Heart right ventricle (tissue), 16 donors: ENCODE measurements at regions not wholly inside any gene's neighbourhood (a gene's known extent, or its start where the extent isn't known, plus 50 kb on each side); places are given as distances from the start of the nearest gene placed in this dataset.

Experiments
- ATAC-seq, 8 donors: fragments of 200-7000 bp; cut with Tn5 transposase; one replicate each; pipeline ENCODE4 v1.9.1; 2020; ENCODE audit warnings: mild to moderate bottlenecking in 8 of 8, moderate library complexity in 8 of 8, moderate number of reproducible peaks in 1 of 8
- DNase-seq, 2 donors: peaks; one replicate each; pipeline ENCODE4 v3.0.0-alpha.2; 2020
- H3K27ac ChIP-seq, 10 donors: fragments of 200-600 bp; sonication (generic) in 2 of 10; one replicate each; pipeline versions ENCODE4 v1.5.0 to v1.8.0; 2020 to 2022; ENCODE audit warnings: mild to moderate bottlenecking in 3 of 10
- H3K27me3 ChIP-seq, 7 donors: fragments of 200-600 bp; one replicate each; pipeline ENCODE4 v1.8.0; 2021 to 2022; ENCODE audit warnings: mild to moderate bottlenecking in 2 of 7
- H3K36me3 ChIP-seq, 9 donors: fragments of 200-600 bp; sonication (generic) in 1 of 9; one replicate each; pipeline versions ENCODE4 v1.5.0 to v1.8.0; 2020 to 2022; ENCODE audit warnings: mild to moderate bottlenecking in 2 of 9
- H3K4me1 ChIP-seq, 9 donors: fragments of 200-600 bp; sonication (generic) in 1 of 9; one replicate each; pipeline versions ENCODE4 v1.5.0 to v1.8.0; 2020 to 2022; ENCODE audit warnings: mild to moderate bottlenecking in 4 of 9
- H3K4me3 ChIP-seq, 10 donors: fragments of 200-600 bp; sonication (generic) in 2 of 10; one replicate each; pipeline versions ENCODE4 v1.5.0 to v1.8.0; 2020 to 2022; ENCODE audit warnings: mild to moderate bottlenecking in 7 of 10, moderate library complexity in 2 of 10
- H3K9me3 ChIP-seq, 11 donors: fragments of 200-600 bp in 10 of 11; sonication (generic) in 2 of 11; one replicate each; pipeline versions ENCODE4 v1.5.0 to v1.8.0; 2013 to 2022; ENCODE audit warnings: mild to moderate bottlenecking in 2 of 11, control low read depth in 1 of 11, moderate library complexity in 1 of 11
- WGBS, 2 donors: extraction: QIAGEN DNeasy Blood & Tissue Kit; methylation state at CpG; one replicate each; pipeline ENCODE4 v1.1.7; 2013; ENCODE audit warnings: inconsistent platforms in 1 of 2; 5-methylcytosine and 5-hydroxymethylcytosine counted together
- intact Hi-C, 10 donors: fragments of 100-400 bp; cut with DNase I; formaldehyde crosslinking; loops; one replicate each; pipeline versions ENCODE4 v1.11.1 to v1.14.2; 2022
- TF ChIP-seq, protein P1 (sequence below), 9 donors: fragments of 200-600 bp; sonication (generic) in 2 of 9; IDR thresholded peaks; one replicate each; pipeline versions ENCODE4 v1.5.0 to v1.8.0; 2021 to 2022; ENCODE audit warnings: antibody characterized with exemption in 9 of 9, mild to moderate bottlenecking in 5 of 9, moderate library complexity in 1 of 9
- donor health status: Arrhythmogenic right ventricular cardiomyopathy.
- donor health status: ischemic (EF 13 %, LVEDD 7.1; RV severe dilation, severe dysfunction).
- donor health status: healthy with polysubstance abuse.
- donor health status: DM: no; HTN: yes; CAD: no.
- donor health status: DM: no; HTN: no; CAD: no.
- donor health status: ischemic (EF 25% LVEDD 6.9; RV normal size, moderate dysfunction).
- donor health status: ischemic (EF 25% LVEDD 5.7; RV mildly dilated, moderate dysfunction).
- donor health status: healthy.
- donor health status: DM: yes; HTN: yes; CAD: no.
- donor health status: Ischemic cardiomyopathy.
- donor health status: ischemic (EF 35%, LVEDD 5.7; RV mildly dilated, moderate dysfunction).
- donor health status: nonischemic (EF 11% LVEDD 7.7; RV severe dilation, severe dysfunction).
- donor health status: DM: yes; HTN: yes; CAD: no.
- donor health status: PGD.
- donor health status: ischemic (EF 29% LVEDD 5.4; RV normal size, mild dysfunction).
- donor health status: nonischemic (EF 23%, LVEDD 6.1; RV moderate dilation, normal function).

DNA sequence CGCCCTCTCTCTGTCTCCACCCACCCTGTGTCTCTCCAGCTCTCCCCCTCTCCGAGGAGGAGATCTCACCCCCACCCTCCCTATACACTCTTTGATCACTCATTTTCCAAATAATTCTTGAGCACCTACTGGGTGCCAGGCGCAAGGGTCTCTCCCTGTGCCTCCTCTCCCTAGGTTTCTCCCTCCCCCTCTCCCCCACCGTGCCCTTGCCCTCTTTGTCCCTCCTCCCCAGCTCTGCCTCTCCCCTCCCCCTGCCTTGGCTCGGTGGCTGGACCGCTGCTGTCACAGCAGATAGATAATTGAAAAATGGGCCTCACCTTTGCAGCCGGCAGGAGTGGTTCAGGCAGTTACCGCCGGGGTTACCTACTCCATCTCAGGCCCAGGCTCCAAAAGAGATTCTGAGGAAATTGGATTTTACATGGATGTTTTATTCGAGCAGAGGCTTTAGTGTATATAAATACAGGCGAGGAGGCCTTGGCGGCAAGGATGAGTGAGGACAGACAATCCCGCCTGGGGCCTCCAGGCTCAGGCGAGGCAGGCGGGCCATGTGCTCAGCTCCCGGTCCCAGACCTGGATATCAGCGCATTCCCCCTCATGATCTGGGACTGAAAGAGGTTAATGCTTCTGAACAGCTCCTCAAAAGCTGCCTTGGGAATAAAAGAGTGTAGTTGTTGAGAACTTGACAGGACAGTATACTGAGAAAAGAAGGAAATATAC is 60.8 kb upstream of the BTRC start:
- TF ChIP-seq, protein P1, sequence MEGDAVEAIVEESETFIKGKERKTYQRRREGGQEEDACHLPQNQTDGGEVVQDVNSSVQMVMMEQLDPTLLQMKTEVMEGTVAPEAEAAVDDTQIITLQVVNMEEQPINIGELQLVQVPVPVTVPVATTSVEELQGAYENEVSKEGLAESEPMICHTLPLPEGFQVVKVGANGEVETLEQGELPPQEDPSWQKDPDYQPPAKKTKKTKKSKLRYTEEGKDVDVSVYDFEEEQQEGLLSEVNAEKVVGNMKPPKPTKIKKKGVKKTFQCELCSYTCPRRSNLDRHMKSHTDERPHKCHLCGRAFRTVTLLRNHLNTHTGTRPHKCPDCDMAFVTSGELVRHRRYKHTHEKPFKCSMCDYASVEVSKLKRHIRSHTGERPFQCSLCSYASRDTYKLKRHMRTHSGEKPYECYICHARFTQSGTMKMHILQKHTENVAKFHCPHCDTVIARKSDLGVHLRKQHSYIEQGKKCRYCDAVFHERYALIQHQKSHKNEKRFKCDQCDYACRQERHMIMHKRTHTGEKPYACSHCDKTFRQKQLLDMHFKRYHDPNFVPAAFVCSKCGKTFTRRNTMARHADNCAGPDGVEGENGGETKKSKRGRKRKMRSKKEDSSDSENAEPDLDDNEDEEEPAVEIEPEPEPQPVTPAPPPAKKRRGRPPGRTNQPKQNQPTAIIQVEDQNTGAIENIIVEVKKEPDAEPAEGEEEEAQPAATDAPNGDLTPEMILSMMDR (IDR thresholded peaks at IDR 0.05): no peak
- peak overlapping the region in 9 of 10 donors; percentile 45 to 67 (median 62) for H3K4me3 ChIP-seq
- peak in 6 of 8 donors; percentile 11 to 45 (median 32) for ATAC-seq
- intact Hi-C loops: loop anchor here in 8 of 10 donors (2.0 to 10.0 kb wide), 9 partner anchors 71 to 282 kb away; no protein-coding TSS in a partner anchor
- peaks cover 0 to 26% (median 12%) of the 10 kb centered on the region in 9 donors for H3K4me1 ChIP-seq
- WGBS, 2 donors: 28 to 34% methylated on average over 16 to 17 of the region's 17 CpGs
- no peaks in the 10 kb centered on the region for H3K36me3 ChIP-seq
- H3K27me3 ChIP-seq: peaks cover 5 to 90% (median 58%) of the 10 kb centered on the region in 7 donors
- no peaks in the 10 kb centered on the region for H3K9me3 ChIP-seq
- peak overlapping the region in 5 of 10 donors; percentile 57 to 81 (median 68) for H3K27ac ChIP-seq
- DNase-seq: peak in 1 of 2 donors; percentile 14

DNA sequence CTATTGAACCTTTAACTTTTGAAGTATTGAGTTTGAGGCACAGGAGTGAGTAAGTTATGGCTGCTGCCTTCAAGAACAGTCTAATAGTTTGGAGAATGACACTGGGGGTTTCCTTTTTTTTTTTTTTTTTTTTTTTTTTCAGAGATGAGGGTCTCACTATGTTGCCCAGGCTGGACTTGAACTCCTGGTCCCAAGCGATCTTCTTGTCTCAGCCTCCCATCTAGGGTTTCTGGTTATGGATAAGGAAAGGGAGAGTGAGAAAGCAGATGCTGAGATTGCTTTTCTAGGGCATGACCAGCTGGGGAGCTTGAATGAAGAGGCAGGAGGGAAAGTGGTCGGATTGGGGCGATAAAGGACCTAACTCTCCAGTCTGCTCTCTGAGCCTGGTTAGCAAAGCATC is 59.9 kb upstream of the BTRC start:
- H3K36me3 ChIP-seq: no peaks in the 10 kb centered on the region
- no peak for ATAC-seq
- H3K27ac ChIP-seq: no peak overlapping the region
- DNase-seq: no peak
- TF ChIP-seq, protein P1 (IDR thresholded peaks at IDR 0.05): no peak
- 94 to 100% methylated on average over 3 of the region's 3 CpGs for WGBS, 2 donors
- no peak overlapping the region for H3K4me3 ChIP-seq
- peaks cover 0 to 30% (median 15%) of the 10 kb centered on the region in 9 donors for H3K4me1 ChIP-seq
- intact Hi-C loops: loop anchor here in 8 of 10 donors (5.0 to 10.0 kb wide), 8 partner anchors 72 to 281 kb away; no protein-coding TSS in a partner anchor
- H3K9me3 ChIP-seq: no peaks in the 10 kb centered on the region
- peaks cover 5 to 84% (median 58%) of the 10 kb centered on the region in 7 donors for H3K27me3 ChIP-seq

DNA sequence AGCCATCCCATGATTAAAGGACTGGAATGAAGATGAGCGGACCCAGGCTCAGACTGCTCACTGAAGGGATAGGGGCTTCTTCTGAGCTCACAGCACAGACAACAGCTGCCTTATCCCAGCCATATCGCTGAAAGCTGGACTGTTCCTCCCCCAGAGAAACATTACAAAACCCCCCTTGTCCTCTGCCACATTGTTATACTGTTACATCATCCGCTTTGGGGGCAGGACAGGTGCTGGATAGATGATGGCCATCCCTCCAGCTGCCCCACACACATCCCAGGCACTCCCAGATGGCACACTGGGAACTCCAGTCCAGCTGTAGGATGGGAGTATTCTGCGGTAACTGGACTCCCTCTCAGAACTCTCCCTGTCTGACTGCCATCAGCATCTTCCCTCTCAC is 58.7 kb upstream of the BTRC start:
- peaks cover 5 to 73% (median 52%) of the 10 kb centered on the region in 7 donors for H3K27me3 ChIP-seq
- ATAC-seq (no peak), DNase-seq (no peak)
- TF ChIP-seq, protein P1 (IDR thresholded peaks at IDR 0.05): no peak
- whole genome bisulfite sequencing, 2 donors: 66 to 70% methylated on average over 4 of the region's 4 CpGs
- H3K36me3 ChIP-seq: no peaks in the 10 kb centered on the region
- H3K4me1 ChIP-seq: peaks cover 0 to 30% (median 15%) of the 10 kb centered on the region in 9 donors
- no peak overlapping the region for H3K27ac ChIP-seq
- no peak overlapping the region for H3K4me3 ChIP-seq
- H3K9me3 ChIP-seq: no peaks in the 10 kb centered on the region
- intact Hi-C loops: loop anchor here in 6 of 10 donors (5.0 to 10.0 kb wide), 5 partner anchors 80 to 280 kb away; no protein-coding TSS in a partner anchor

DNA sequence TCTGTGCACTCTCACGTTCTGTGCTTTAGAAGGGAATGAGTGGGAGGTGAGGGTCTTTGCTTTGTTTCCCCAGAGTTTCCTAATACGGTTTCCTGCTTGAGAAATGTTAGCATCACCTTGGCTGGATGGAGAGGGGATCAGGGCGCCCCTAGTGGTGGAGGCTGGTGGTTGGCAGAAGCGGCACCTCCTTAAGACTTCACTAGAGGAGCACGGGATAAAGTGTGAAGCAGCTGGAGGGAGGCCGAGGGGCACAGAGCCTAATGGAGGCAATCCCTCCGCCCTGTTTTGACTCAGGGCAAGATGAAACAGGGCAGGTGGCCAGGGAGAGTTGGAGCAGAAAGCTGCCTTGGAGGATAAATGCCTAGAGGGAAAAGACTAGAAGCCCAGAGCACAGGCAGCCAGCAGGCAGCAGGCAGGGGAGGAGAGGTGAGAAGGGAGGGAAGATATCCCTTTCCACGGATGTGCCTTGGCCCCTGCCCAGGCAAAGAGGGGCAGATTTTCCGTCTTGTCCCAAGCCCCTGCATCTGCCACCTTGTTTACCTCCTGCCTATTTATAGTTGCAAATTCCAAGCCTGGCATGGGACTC is 56.0 kb upstream of the BTRC start:
- 2 to 3% methylated on average over 9 of the region's 9 CpGs for WGBS, 2 donors
- Histone ChIP-seq H3K36me3 (no peaks in the 10 kb centered on the region), H3K27me3 (peaks cover 0 to 52% (median 31%) of the 10 kb centered on the region in 7 donors), H3K27ac (no peak overlapping the region), H3K4me3 (no peak overlapping the region), H3K4me1 (peaks cover 0 to 16% (median 3%) of the 10 kb centered on the region in 9 donors), H3K9me3 (no peaks in the 10 kb centered on the region)
- DNase-seq: peak; percentile 43 to 47
- ATAC-seq: peak in 6 of 8 donors; percentile 15 to 55 (median 39)
- TF ChIP-seq, protein P1 (IDR thresholded peaks at IDR 0.05): peak; percentile 61 to 87 (median 82)
- intact Hi-C loops: loop anchor here in 6 of 10 donors (5.0 to 10.0 kb wide), 5 partner anchors 83 to 277 kb away; no protein-coding TSS in a partner anchor
